GM11168 (cell line): ENCODE measurements at regions not wholly inside any gene's neighbourhood (a gene's known extent, or its start where the extent isn't known, plus 50 kb on each side); places are given as distances from the start of the nearest gene placed in this dataset.

Experiments
- in situ Hi-C: fragments of 300-500 bp; cut with MboI; formaldehyde crosslinking; loops from one replicate; pipeline ENCODE4 v1.12.0; 2022; ENCODE audit warnings: low sequenced_read_pairs; ENCODE audit not compliant: unreplicated experiment

DNA sequence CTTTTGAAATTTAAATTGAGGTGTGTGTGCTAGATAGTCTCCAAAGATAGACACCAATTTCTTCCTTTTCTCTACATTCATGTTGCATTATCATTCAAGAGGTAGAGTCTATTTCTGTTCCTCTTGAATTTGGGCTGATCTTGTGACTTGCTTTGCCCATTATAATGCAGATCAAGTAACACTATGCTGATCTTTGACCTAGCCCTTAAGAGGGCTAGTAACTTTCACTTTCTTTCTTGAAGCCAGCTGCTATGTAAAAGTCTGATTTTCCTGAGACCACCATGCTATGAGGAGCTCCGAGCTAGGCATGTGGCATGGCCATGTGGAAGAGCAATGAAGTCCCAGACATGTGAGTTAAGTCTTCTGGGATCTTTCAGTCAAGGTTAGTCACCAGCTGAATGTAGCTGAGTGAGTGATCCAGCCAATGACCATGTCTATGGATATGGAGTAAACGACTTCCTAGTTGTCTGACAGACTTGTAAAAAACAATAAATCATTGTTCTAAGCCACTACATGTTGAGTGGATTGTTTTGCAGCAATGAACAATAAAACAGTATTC is 189.4 kb upstream of the CWC22 start:
- in situ Hi-C loops = no loop called here

DNA sequence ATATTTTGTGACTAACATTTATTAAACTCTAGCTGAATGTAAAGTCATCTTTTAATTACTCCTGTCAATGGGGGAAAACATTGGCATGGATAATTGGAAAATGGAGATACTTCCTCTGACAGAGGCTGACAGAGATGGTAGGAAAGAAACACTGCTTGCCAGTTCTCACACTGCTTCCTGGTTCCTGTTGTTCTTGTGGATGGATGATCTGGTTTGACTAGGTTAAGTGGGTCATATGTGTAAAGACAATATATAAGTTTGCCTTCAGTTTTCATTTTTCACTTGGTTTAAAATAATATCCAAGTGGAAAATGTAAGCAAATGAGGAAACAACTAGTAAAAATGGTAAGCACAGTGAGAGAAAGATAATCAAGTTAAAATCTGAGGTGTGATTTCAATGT is 188.8 kb upstream of the CWC22 start:
- in situ Hi-C loops = no loop called here

DNA sequence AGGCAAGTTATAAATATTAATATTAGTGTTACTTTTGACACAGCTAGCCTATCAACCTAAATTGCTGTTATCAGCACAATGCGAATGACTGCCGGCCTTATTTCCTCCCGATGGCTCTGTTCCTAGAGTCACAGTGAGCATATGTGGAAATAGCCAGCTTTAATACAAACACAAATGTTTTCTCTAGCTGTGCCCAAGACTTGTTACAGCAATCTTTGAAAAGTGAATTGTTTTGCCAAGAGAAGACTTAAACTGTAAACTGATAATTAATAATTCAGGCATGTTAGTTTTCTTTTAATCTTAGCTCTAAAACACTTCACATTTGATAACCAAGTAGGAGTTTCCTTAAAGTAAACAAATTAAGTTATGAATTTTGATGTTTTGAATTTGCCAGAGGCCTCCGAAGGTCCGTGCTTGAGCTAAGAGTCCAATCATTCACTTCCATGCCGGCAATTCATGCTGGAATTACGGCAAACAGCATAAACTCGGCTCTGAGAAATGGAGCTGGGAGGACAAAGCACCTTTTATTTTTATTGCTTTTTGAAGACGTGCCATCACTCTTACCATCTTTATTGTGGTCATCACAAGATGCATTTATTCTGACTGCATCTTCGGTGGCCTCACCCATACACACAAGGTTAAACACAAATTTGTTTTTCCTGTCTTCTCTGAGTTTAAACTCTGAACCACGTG is 184.5 kb upstream of the CWC22 start:
- in situ Hi-C loops = no loop called here

DNA sequence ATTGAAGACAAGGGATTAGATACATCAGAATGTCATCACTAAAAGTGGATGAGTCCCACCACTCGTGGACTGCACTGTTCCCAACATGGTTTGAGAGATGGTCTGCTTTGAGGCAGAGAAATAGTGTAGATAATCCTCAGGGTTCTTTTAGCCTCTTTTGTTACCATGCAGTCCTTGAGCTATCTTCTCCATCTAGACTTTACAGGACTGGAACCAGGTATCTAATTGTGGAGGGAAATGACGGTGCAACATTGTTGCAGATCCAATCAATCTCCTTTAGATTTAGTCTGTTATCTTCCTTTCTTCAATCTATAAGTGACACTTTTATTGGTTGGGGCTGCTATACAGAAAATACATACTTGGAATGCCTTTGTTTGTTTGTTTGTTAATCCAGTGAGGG is 183.8 kb upstream of the CWC22 start:
- in situ Hi-C loops = no loop called here

DNA sequence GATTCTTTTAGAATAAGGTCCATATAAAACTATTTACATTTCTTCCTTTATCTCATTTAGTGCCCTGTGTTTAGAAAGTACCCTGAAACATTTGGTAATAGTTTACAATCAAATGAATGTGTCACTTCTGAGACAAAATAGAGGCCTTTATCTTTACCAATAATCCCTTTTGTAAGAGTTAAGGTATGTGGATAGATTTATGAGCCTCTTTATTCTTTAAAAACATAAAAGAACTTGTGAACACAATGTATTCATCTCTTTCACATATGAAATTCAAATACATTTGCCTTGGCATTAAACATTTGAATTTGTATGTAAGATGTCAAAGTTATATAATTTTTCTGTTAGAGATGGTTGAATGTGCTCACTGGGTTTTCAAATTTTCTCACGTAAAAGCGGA is 180.5 kb upstream of the CWC22 start:
- in situ Hi-C loops = no loop called here

DNA sequence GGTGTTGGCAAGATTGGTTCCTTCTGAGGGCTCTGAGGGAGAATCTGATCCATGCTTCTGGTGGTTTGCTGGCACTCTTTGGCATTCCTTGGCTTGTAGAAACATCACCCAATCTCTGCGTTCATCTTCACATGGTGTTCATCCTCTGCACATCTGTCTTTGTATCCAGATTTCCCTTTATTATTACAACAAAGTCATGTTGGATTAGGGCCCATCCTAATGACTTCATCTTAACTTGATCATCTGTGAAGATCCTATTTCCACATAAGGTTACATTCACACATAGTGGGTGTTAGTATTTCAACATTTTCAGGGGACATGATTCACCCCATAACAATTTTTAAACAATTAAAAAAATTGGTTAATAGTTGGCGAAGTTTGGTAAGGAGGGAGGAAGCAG is 177.4 kb upstream of the CWC22 start:
- in situ Hi-C loops = no loop called here

DNA sequence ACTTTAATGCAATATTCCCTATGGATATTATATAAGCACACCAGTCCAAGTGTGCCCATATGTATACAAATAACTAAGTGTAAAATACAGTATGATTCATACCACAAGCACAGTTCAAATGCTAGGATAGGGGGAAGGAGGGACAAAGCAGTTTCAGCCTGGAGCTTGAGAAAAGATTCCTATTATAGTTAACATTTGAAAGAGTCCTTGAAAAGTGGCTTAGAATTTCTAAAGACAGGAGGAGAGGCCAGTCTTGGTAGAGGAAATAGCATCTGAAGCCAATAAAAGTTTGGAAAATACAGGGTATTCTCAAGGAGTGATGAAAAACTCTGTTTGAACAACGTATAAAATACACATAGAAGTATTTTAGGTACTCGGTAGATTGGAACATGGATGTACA is 173.4 kb upstream of the CWC22 start:
- in situ Hi-C loops = no loop called here

DNA sequence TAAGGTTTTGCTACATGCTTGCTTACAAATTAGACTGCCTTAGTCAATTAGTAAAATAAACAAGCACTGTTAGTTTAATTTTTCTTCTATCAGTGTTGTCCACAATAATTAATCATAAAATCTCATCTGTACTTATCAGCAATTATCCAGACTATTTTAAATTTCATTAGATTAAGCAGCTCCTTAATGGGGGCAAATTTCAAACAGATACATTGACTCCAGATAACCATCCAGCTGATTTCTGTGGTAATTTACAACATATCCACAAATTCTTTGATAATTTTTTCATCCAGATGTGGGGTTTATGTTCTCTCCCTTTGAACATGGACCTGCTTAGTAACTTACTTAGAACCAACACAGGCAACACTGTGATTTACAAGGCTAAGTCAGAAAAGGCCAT is 170.4 kb upstream of the CWC22 start:
- in situ Hi-C loops = no loop called here

DNA sequence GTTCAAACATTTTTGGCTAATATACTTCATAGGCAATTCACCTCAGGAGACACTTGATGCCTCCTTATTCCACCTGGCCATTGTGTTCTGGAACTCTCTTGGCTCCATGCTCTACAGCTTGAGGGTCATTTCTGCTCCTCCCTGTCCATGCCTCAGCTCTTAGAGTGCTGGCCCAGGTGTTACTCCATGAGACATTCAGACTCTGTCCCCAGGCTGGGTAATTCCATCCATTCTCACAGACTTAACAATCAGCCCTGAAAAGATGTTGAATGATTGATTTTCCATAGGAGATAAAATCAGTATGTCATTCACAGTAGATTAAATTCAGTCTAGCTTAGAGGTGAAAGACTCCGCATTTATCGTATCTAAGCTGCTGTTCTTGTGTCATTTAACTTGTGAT is 168.6 kb upstream of the CWC22 start:
- in situ Hi-C loops = no loop called here

DNA sequence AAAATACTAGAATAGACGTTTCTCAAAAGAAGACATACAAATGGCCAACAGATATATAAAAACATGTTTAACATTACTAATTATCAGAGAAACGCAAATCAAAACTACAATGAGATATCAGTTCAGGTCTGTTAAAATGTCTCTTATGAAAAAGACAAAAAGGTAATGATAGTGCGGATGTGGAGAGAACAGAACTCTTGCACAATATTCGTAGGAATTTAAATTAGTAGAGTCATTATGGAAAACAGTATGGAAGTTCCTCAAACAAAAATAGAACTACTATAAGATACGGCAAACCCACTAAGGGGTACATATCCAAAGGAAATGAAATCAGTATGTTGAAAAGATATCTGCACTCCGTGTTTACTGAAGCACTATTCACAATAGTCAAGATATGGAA is 167.5 kb upstream of the CWC22 start:
- in situ Hi-C loops = no loop called here

DNA sequence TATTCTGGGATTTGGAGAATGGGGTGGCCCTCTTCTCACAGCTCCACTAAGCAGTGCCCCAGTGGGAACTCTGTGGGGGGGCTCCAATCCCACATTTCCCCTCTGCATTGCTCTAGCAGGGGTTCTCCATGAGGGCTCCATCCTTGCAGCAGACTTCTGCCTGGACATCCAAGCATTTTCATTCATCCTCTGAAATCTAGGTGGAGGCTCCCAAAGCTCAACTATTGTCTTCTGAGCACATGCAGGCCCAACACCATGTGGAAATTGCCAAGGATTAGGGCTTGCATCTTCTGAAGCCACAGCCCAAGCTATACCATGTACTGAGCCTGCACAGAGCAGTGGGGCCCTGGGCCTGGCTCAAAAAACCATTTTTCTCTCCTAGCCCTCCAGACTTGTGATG is 162.4 kb upstream of the CWC22 start:
- in situ Hi-C loops = no loop called here

DNA sequence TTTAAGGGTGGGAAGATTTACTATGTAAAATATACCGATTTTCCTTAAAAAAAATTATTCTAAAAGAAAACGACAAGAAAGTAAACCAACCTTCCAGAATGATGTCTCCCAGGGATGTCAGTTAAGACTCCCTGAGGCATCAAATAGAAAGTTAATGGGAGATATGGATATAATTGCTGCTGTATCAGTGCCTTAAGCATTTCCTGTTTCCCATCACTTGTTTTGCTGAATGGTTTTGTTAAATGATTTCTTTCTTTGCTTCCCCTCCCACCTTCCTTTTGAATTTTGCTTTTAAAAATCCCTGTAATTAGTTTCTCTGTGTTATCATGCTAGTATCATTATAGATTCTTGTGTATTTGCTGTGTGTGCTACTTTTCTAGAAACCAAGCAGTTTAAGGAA is 154.3 kb upstream of the CWC22 start:
- in situ Hi-C loops = no loop called here

DNA sequence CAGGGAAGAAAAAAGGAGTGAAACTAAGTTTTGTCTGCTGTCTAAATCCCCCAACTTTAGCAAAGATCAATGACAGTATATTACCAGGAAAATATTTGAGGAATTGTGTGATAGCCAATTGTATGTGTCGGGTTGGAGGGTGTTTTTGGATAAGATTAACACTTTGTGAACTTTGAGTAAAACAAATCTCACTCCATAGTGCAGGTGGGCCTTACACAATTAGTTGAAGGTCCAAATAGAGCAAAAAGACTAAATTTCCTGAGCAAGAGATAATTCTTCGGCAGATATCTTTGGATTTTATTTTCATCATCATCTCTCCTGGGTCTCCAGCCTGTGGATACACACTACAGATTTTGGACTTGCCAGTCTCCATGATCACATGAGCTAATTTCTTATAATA is 152.8 kb upstream of the CWC22 start:
- in situ Hi-C loops = no loop called here

DNA sequence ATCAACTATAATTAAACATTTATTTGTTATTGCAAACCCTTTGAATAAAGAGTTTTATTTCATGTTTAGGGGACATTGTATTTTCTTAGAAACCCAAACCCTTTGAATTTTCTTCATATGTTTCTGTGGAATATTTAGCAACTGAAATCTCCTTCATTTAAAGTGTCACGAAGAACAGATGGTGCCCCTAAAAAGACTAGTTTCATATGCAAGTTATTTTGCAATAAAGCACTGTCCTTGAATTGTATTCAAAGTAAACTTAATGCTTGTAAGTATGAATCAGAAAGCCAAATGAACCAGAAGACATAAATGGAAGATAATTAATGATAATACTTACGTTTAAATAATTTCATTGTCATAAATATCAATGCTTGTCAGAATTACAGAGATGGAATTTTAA is 151.9 kb upstream of the CWC22 start:
- in situ Hi-C loops = no loop called here

DNA sequence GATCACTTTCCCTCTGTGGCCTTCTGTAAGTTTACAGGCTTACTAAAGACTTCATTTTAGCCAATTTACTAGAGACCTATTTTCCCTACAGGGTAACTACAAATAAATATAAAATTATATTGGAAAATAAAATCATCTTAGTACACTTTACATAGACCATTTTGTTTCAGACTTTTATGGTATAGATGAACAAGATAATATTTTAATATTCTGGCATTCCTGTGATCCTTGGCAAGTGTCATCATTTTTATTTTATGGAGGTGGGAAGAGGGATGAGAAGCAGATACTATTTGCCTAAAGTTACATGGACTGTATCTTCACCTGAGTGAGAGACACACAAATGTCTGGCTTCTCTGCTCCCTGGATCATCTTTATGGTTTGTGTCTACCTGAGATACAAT is 149.6 kb upstream of the CWC22 start:
- in situ Hi-C loops = no loop called here

DNA sequence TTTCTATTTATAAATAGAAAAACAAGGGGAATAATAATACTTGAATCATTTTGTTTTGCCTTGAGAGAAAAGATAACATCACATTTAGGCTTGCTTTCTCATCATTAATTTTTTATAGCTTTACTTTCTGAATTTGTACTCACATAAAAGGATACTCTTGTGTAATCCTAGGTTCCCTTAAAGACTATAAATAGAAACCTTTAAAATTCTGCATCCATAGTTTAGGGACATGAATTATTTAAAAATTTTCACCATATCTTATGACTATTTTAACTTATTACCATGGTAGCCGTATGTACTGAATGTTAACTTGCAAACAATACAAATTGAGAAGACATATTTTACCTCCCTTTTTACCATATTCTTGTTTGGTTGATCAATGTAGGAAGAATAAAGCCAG is 143.5 kb upstream of the CWC22 start:
- in situ Hi-C loops = no loop called here

DNA sequence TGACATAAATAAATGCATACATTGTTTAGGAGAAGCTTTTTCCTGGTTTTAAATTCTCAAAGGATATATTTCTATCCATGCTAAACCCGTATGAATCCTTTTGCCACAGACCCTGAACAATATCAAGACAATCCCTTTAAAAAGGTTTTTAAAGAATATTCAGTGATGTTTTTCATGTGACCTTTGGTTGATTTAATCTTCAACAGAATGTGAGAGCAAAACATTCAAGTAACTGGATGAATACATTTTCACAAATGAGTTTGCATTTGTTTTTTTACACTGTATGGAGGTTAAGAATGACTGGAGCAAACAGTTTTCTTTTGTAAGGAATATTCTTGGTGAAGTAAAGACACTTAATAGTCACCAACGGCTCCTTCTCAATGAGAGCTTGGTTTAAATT is 139.4 kb upstream of the CWC22 start:
- in situ Hi-C loops = no loop called here

DNA sequence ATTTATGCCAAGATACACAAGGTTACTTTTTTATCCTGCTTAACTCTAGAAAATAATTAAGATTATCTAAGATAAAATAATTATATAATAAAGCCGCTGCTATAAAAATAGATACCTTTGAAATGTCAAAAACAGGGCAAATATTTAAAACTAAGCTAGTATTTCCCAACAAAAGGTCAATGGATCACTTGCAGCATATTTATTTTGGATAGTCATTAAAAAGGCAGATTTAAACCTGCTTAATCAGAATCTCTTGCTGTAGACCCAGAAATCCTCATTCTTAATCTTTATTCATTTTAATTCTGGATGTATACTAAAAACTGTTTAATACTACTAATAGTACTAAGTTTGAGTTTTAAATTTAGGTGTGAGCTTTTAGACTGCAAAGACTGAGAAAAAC is 139.0 kb upstream of the CWC22 start:
- in situ Hi-C loops = no loop called here

DNA sequence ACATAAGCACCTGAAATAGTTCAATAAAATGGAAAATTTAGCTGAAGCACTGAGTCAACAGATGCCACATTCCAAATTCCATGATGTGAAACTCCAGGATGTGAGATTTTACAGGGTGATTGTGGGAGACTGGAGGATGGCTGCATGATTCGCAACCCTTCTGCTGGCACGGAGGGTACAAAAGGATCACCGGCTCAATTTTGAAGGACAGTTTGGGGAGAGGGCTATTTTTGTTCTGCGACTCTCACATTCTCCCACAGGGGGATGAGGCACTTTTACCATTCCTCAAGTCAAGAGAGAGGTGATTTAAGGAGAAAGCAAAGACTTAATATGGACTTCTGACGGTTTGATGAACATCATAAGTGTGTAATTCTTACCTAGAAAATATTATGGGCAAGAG is 138.1 kb upstream of the CWC22 start:
- in situ Hi-C loops = no loop called here

DNA sequence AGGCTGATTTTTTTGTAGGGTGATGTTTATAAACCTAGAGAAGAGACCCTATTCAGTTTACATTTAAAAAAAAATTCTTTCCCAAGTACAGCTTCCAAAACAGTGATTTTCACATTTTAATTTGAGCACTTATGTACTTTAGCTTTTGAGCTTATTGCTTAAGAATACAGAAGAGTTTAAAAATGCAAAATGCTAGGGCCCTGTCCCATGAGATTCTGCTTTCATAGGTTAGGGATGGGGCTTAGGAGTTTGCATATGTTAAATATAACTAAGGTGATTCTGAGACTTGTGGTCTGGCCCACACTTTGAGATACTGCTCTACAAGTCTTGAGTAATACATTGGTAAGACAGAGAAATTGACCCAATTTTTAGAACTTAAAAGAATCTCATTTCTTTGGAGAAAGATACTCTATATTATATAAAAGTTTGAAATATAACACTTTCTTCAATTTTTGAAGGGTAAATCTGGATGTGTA is 137.3 kb upstream of the CWC22 start:
- in situ Hi-C loops = no loop called here

DNA sequence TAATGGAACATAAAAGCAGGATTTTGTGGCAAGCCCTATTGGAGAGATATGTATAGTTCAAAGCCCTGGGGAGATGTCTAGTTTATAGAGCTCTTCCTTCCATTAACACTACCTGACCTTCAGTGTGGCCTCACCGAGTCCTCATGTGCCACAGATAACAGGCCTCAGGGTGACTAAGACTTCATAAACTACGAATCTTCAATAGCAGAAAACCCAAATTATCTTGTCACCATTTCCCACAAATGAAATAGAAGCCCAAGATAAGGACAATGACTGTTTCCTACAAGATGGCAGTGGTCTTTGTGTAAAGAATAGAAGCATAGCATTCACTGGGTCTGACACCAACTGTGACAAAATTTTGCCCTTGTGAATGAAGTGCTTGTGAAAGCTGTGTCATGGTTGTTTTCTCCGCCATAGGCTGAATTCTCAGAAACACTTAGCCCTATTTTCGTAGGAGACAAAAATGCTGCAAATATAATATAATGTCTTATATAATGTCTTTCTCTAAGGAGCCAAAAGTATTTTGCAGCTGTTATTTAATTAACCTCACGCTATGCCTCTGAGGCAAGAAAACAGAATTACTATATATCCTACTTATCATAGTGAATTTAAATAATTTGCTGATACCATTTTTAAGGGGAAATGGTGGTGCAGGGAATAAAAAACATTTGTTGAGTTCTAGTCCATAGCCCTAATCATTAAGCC is 136.7 kb upstream of the CWC22 start:
- in situ Hi-C loops = no loop called here

DNA sequence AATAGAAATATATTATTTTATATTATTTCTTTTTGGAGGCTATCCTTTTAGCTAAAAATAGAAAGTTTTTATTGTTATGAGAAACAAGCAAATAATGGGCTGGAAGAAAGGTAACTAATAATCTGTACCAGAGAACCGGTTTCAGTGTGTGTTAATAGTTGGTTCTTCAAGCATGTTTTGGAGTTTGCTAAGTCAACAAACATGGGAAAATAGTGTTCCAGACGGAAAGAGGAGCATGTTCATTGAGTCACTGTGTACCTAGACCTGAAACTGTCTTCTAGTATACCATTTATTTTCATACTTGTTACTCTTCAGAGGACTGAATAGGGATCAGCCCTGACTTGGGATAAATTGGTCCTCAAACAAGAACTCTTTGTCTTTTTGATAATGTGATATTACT is 134.5 kb upstream of the CWC22 start:
- in situ Hi-C loops = no loop called here
